ENCODE measurements at regions not wholly inside any gene's neighbourhood (a gene's known extent, or its start where the extent isn't known, plus 50 kb on each side); places are given as distances from the start of the nearest gene placed in this dataset.

DNA sequence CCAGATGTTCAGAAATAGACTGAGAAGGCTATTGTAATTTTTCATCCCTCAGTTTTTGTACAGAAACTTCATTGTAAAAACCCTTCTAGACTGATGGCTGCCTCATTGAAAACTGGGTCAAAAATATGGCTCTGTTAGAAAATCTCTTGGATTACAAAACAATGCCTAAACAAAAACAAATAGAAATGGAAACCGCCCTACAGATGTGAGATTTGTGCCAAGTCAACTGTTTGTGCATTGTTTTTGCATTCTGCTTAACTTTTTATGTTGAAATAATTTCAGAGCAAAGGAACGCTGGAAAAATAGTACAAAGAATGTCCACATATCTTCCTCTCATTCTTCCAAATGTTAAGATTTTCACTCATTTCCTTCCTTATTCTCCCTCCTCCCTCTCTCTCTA is 425.1 kb downstream of the FOXA2 start:
- Histone ChIP-seq H3K9ac (ENCODE audit: insufficient read depth in 1 of 2, low read length in 2 of 2) (no peak overlapping the region), H3K36me3 (ENCODE audit: control insufficient read depth in 4 of 4, insufficient read depth in 4 of 4, low read length in 4 of 4) (no peaks in the 10 kb centered on the region), H3K4me3 (no peak overlapping the region), H3K9me3 (ENCODE audit: control insufficient read depth in 4 of 4, insufficient read depth in 3 of 4, low read length in 3 of 4) (peaks cover 0 to 5% (median 0%) of the 10 kb centered on the region in 4 donors), H3K27me3 (ENCODE audit: control insufficient read depth in 3 of 3, insufficient read depth in 3 of 3, low read length in 2 of 3) (no peaks in the 10 kb centered on the region), H3K4me1 (ENCODE audit: control insufficient read depth in 5 of 5, insufficient read depth in 5 of 5, low read length in 5 of 5) (no peaks in the 10 kb centered on the region), H3K27ac (ENCODE audit: low read depth in 1 of 2, low read length in 1 of 2) (no peak overlapping the region)
- DNase-seq (no peak), ATAC-seq (ENCODE audit: insufficient read depth, low FRiP score) (no peak)
- WGBS, 2 donors = 49 to 71% methylated on average over 2 of the region's 2 CpGs
- TF ChIP-seq, protein P1, sequence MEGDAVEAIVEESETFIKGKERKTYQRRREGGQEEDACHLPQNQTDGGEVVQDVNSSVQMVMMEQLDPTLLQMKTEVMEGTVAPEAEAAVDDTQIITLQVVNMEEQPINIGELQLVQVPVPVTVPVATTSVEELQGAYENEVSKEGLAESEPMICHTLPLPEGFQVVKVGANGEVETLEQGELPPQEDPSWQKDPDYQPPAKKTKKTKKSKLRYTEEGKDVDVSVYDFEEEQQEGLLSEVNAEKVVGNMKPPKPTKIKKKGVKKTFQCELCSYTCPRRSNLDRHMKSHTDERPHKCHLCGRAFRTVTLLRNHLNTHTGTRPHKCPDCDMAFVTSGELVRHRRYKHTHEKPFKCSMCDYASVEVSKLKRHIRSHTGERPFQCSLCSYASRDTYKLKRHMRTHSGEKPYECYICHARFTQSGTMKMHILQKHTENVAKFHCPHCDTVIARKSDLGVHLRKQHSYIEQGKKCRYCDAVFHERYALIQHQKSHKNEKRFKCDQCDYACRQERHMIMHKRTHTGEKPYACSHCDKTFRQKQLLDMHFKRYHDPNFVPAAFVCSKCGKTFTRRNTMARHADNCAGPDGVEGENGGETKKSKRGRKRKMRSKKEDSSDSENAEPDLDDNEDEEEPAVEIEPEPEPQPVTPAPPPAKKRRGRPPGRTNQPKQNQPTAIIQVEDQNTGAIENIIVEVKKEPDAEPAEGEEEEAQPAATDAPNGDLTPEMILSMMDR (IDR thresholded peaks at IDR 0.05; ENCODE audit: control extremely low read depth, extremely low read depth) = no peak

DNA sequence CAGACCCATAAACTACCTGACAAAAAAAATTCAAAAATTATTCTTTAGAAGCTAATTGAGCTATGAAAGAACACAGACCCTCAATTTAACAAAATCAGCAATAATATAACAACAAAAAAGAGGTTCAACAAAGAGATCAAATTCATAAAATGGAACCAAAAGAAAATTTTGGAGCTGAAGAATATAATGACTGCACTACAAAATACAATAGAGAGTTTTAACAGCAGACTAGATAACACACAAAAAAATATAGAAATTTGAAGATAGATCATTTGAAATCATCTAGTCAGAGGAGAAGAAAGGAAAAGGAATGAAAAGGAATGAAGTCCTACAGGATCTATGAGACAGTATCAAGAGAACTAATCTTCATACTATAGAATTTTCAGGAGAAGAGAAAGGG is 422.1 kb downstream of the PAX1 start:
- DNase-seq (no peak), ATAC-seq (ENCODE audit: insufficient read depth, low FRiP score) (no peak)
- H3K27me3 ChIP-seq (ENCODE audit: control insufficient read depth in 3 of 3, insufficient read depth in 3 of 3, low read length in 2 of 3) = no peaks in the 10 kb centered on the region
- H3K9ac ChIP-seq (ENCODE audit: insufficient read depth in 1 of 2, low read length in 2 of 2) = no peak overlapping the region
- TF ChIP-seq, protein P1 (IDR thresholded peaks at IDR 0.05; ENCODE audit: control extremely low read depth, extremely low read depth) = no peak
- H3K9me3 ChIP-seq (ENCODE audit: control insufficient read depth in 4 of 4, insufficient read depth in 3 of 4, low read length in 3 of 4) = peaks cover 2 to 6% (median 5%) of the 10 kb centered on the region in 4 donors
- H3K27ac ChIP-seq (ENCODE audit: low read depth in 1 of 2, low read length in 1 of 2) = no peak overlapping the region
- peaks cover 0 to 2% (median 0%) of the 10 kb centered on the region in 5 donors for H3K4me1 ChIP-seq (ENCODE audit: control insufficient read depth in 5 of 5, insufficient read depth in 5 of 5, low read length in 5 of 5)
- H3K4me3 ChIP-seq = no peak overlapping the region
- H3K36me3 ChIP-seq (ENCODE audit: control insufficient read depth in 4 of 4, insufficient read depth in 4 of 4, low read length in 4 of 4) = no peaks in the 10 kb centered on the region

DNA sequence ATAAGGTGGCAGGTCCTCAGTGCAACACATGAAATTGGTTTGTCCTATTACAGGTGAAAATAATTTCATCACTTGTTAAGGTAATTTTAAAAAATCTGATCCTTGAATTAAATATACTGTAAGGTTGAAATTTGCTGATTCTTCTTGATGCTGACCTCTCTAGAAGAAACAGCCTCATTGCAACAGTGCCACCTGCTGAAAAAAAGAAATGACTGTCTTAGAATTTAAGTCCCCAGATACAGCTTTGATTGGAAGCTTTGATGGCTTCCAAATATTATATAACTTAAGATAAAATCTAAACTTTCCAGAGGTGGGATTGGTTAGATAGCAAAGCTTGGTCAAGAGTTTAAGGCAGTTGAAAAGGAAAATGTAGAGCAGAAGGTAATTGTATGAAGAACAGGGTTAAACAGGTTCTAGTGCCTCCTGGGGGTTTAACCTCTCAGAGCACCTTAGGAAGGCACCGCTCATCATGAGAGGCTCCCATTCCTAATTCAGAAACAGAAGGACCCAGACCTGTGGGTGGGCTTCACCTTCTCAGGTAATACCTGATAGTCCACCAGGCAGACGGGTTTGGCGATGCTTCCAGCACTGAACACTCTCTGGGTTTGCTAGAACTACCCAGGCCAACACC is 401.0 kb downstream of the PAX1 start:
- WGBS, 2 donors = 65 to 76% methylated on average over 3 of the region's 3 CpGs
- Histone ChIP-seq H3K27ac (ENCODE audit: low read depth in 1 of 2, low read length in 1 of 2) (no peak overlapping the region), H3K9ac (ENCODE audit: insufficient read depth in 1 of 2, low read length in 2 of 2) (no peak overlapping the region), H3K4me1 (ENCODE audit: control insufficient read depth in 5 of 5, insufficient read depth in 5 of 5, low read length in 5 of 5) (no peaks in the 10 kb centered on the region), H3K27me3 (ENCODE audit: control insufficient read depth in 3 of 3, insufficient read depth in 3 of 3, low read length in 2 of 3) (peaks cover 0 to 4% (median 0%) of the 10 kb centered on the region in 3 donors), H3K9me3 (ENCODE audit: control insufficient read depth in 4 of 4, insufficient read depth in 3 of 4, low read length in 3 of 4) (no peaks in the 10 kb centered on the region), H3K36me3 (ENCODE audit: control insufficient read depth in 4 of 4, insufficient read depth in 4 of 4, low read length in 4 of 4) (no peaks in the 10 kb centered on the region), H3K4me3 (no peak overlapping the region)
- TF ChIP-seq, protein P1 (IDR thresholded peaks at IDR 0.05; ENCODE audit: control extremely low read depth, extremely low read depth) = no peak
- ATAC-seq (ENCODE audit: insufficient read depth, low FRiP score) = no peak
- DNase-seq = peak in 2 of 3 donors; percentile 37 to 48

DNA sequence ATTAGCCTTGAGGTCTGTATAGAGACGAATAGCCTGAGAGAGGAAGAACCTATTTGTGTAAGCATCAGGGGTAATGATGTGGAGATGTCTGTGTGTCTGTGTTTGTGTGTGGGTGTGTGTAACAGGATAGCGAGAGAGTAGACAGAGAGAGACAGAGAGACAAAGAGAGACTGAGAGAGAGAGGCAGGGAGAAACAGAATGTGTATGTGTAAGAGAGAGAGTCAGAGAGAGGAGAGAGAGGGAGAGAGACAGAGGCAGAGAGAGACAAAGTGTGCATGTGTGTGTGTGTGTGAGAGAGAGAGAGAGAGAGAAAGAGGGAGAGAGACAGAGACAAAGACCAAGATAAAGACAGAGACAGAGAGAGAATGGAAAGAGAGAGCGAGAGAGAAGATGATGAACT is 396.1 kb downstream of the PAX1 start:
- TF ChIP-seq, protein P1 (IDR thresholded peaks at IDR 0.05; ENCODE audit: control extremely low read depth, extremely low read depth) = no peak
- Histone ChIP-seq H3K36me3 (ENCODE audit: control insufficient read depth in 4 of 4, insufficient read depth in 4 of 4, low read length in 4 of 4) (no peaks in the 10 kb centered on the region), H3K4me1 (ENCODE audit: control insufficient read depth in 5 of 5, insufficient read depth in 5 of 5, low read length in 5 of 5) (no peaks in the 10 kb centered on the region), H3K27ac (ENCODE audit: low read depth in 1 of 2, low read length in 1 of 2) (no peak overlapping the region), H3K9me3 (ENCODE audit: control insufficient read depth in 4 of 4, insufficient read depth in 3 of 4, low read length in 3 of 4) (no peaks in the 10 kb centered on the region), H3K9ac (ENCODE audit: insufficient read depth in 1 of 2, low read length in 2 of 2) (no peak overlapping the region), H3K27me3 (ENCODE audit: control insufficient read depth in 3 of 3, insufficient read depth in 3 of 3, low read length in 2 of 3) (no peaks in the 10 kb centered on the region), H3K4me3 (no peak overlapping the region)
- DNase-seq = no peak
- 77 to 87% methylated on average over 3 of the region's 3 CpGs for WGBS, 2 donors
- no peak for ATAC-seq (ENCODE audit: insufficient read depth, low FRiP score)
